Heart left ventricle (tissue), 13 donors: ENCODE measurements at regions not wholly inside any gene's neighbourhood (a gene's known extent, or its start where the extent isn't known, plus 50 kb on each side); places are given as distances from the start of the nearest gene placed in this dataset.

Experiments
- POLR2A ChIP-seq, 2 donors: fragments of 450-650 bp; IDR thresholded peaks; one replicate each; pipeline ENCODE4 v1.6.1; 2017; ENCODE audit warnings: antibody characterized with exemption in 2 of 2, mild to moderate bottlenecking in 2 of 2, moderate library complexity in 2 of 2
- TF ChIP-seq, protein P1 (sequence below), 12 donors: fragments of 200-600 bp; sonication (generic) in 4 of 12; IDR thresholded peaks; one replicate each; pipeline versions ENCODE4 v1.5.0 to v1.8.0; 2018 to 2022; ENCODE audit warnings: antibody characterized with exemption in 12 of 12, mild to moderate bottlenecking in 5 of 12
- donor health status: ischemic (EF 13 %, LVEDD 7.1; RV severe dilation, severe dysfunction).
- donor health status: DM: no; HTN: yes; CAD: no.
- donor health status: DM: no; HTN: no; CAD: no.
- donor health status: ischemic (EF 25% LVEDD 6.9; RV normal size, moderate dysfunction).
- donor health status: ischemic (EF 25% LVEDD 5.7; RV mildly dilated, moderate dysfunction).
- donor health status: ischemic (EF 35%, LVEDD 5.7; RV mildly dilated, moderate dysfunction).
- donor health status: nonischemic (EF 11% LVEDD 7.7; RV severe dilation, severe dysfunction).
- donor health status: DM: yes; HTN: yes; CAD: no.
- donor health status: PGD.
- donor health status: ischemic (EF 29% LVEDD 5.4; RV normal size, mild dysfunction).
- donor health status: nonischemic (EF 23%, LVEDD 6.1; RV moderate dilation, normal function).

DNA sequence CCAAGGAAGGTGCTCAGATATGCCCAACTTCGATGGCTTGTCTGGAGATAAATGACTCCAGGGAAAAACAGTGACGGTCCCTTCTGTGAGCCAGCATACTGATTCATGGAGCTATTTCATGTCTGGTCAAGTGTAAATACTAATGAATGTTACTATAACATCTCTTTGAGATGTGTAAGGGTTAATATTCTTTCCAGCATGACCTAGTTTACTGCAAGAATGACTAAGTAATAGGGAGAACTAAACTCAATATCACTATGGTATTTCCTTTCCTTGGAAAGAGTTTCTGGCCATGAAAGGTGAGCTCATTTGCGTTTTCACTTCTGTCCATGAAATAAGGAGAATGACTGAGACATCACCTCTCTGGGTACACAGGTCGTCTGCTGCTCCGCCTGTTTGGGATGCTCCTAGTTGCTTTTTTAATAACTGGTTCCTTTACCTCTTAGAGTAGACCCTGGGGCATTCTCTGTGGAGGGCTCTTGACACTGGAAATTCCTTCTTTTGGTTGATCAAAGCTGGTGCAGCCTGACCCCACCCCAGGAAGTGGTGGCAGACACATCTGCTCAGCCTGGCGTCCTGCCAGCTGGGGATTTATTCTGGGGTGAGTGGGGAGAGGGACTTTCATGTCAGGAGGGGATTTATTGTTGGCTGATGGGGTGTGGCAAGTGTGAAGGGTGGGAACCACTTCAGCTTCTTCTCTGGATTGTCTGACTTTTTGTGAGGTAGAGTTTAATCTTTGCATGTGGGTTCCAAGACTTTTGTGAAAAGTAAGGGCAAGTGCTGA lies 250.0 kb upstream of the MPDZ start:
- TF ChIP-seq, protein P1, sequence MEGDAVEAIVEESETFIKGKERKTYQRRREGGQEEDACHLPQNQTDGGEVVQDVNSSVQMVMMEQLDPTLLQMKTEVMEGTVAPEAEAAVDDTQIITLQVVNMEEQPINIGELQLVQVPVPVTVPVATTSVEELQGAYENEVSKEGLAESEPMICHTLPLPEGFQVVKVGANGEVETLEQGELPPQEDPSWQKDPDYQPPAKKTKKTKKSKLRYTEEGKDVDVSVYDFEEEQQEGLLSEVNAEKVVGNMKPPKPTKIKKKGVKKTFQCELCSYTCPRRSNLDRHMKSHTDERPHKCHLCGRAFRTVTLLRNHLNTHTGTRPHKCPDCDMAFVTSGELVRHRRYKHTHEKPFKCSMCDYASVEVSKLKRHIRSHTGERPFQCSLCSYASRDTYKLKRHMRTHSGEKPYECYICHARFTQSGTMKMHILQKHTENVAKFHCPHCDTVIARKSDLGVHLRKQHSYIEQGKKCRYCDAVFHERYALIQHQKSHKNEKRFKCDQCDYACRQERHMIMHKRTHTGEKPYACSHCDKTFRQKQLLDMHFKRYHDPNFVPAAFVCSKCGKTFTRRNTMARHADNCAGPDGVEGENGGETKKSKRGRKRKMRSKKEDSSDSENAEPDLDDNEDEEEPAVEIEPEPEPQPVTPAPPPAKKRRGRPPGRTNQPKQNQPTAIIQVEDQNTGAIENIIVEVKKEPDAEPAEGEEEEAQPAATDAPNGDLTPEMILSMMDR (IDR thresholded peaks at IDR 0.05) = no peak
- TF ChIP-seq POLR2A (IDR thresholded peaks at IDR 0.05) = no peak
